IMR-90 (cell line): ENCODE measurements at regions not wholly inside any gene's neighbourhood (a gene's known extent, or its start where the extent isn't known, plus 50 kb on each side); places are given as distances from the start of the nearest gene placed in this dataset.

Source experiments
- ATAC-seq: fragments of 200-7000 bp; cut with Tn5 transposase; 2 replicates; pipeline ENCODE4 v1.9.1; 2020; ENCODE audit warnings: low read depth, mild to moderate bottlenecking, moderate library complexity
- BruUV-seq: library from RNA; stranded (reverse); fragments of 400-500 nt; replicated peaks from 2 replicates; lab custom pipeline; 2021; lab: Mats Ljungman, UMichigan
- CTCF ChIA-PET: fragments of 300-600 bp; formaldehyde crosslinking; extraction: SDS; loops from one replicate; lab custom pipeline; 2021; ENCODE audit warnings: antibody characterized with exemption; lab: Yijun Ruan, JAX
- POLR2A ChIA-PET: fragments of 300-600 bp; sonication (Branson Sonifier 250); formaldehyde crosslinking; loops from one replicate; lab custom pipeline; 2022; ENCODE audit warnings: antibody characterized with exemption; ENCODE audit not compliant: unreplicated experiment; lab: Charles Lee
- DNase-seq: peaks from one replicate; pipeline ENCODE4 v3.0.0; 2013
- H2AFZ ChIP-seq: replicated peaks from 2 replicates; pipeline ENCODE3; 2013; ENCODE audit warnings: low read length, mild to moderate bottlenecking; ENCODE audit not compliant: poor library complexity
- H2AK5ac ChIP-seq: 2 replicates; pipeline ENCODE4 v1.6.1; 2013; ENCODE audit warnings: low read depth, low read length, inconsistent platforms
- H2AK9ac ChIP-seq: replicated peaks from 2 replicates; pipeline ENCODE3; 2013; ENCODE audit warnings: mild to moderate bottlenecking, low read depth, low read length, moderate library complexity; ENCODE audit not compliant: poor library complexity
- H2BK120ac ChIP-seq: 2 replicates; pipeline ENCODE4 v1.6.1; 2013; ENCODE audit warnings: low read depth, low read length, inconsistent platforms
- H2BK15ac ChIP-seq: 3 replicates; pipeline ENCODE4 v1.6.1; 2013; ENCODE audit warnings: low read depth, low read length, inconsistent platforms
- H2BK20ac ChIP-seq: 2 replicates; pipeline ENCODE4 v1.6.1; 2013; ENCODE audit warnings: low read depth, mild to moderate bottlenecking, inconsistent platforms, low read length, moderate library complexity
- H2BK5ac ChIP-seq: 2 replicates; pipeline ENCODE4 v1.6.1; 2013; ENCODE audit warnings: mild to moderate bottlenecking, low read depth, low read length, inconsistent platforms; ENCODE audit not compliant: poor library complexity, severe bottlenecking
- H3K14ac ChIP-seq: replicated peaks from 2 replicates; pipeline ENCODE4 v1.6.1; 2013; ENCODE audit warnings: low read depth, low read length, inconsistent platforms
- H3K18ac ChIP-seq: 2 replicates; pipeline ENCODE4 v1.6.1; 2013; ENCODE audit warnings: low read depth, low read length, control low read depth
- H3K23ac ChIP-seq: 2 replicates; pipeline ENCODE4 v1.6.1; 2013; ENCODE audit warnings: low read depth, low read length, inconsistent platforms
- H3K27ac ChIP-seq: 2 replicates; pipeline ENCODE4 v1.5.1; 2013; ENCODE audit warnings: mild to moderate bottlenecking, control low read depth, low read length; ENCODE audit not compliant: insufficient read depth
- H3K27me3 ChIP-seq: 2 replicates; pipeline ENCODE4 v1.6.1; 2013; ENCODE audit warnings: low read length; ENCODE audit not compliant: control insufficient read depth, insufficient read depth
- H3K36me3 ChIP-seq: 2 replicates; pipeline ENCODE4 v1.6.1; 2013; ENCODE audit warnings: low read length, mixed read lengths; ENCODE audit not compliant: control insufficient read depth, insufficient read depth
- H3K4ac ChIP-seq: 2 replicates; pipeline ENCODE4 v1.6.1; 2013; ENCODE audit warnings: low read depth, low read length, inconsistent platforms
- H3K4me1 ChIP-seq: 2 replicates; pipeline ENCODE4 v1.6.1; 2013; ENCODE audit warnings: low read length, mixed read lengths; ENCODE audit not compliant: control insufficient read depth, insufficient read depth
- H3K4me2 ChIP-seq: 2 replicates; pipeline ENCODE4 v1.6.1; 2013; ENCODE audit warnings: low read depth, mild to moderate bottlenecking, control low read depth, low read length, moderate library complexity
- H3K4me3 ChIP-seq: 2 replicates; pipeline ENCODE4 v1.5.1; 2013; ENCODE audit warnings: low read depth, mild to moderate bottlenecking, control low read depth, low read length, moderate library complexity; ENCODE audit not compliant: insufficient read depth
- H3K56ac ChIP-seq: 2 replicates; pipeline ENCODE4 v1.6.1; 2013; ENCODE audit warnings: low read length, inconsistent platforms; ENCODE audit not compliant: insufficient read depth; ENCODE audit errors: extremely low read depth
- H3K79me1 ChIP-seq, 2 experiments: 2 replicates each; pipeline ENCODE4 v1.6.1; 2013; ENCODE audit warnings: low read length in 2 of 2, inconsistent platforms in 1 of 2, low read depth in 1 of 2
- H3K9ac ChIP-seq: 2 replicates; pipeline ENCODE4 v1.6.1; 2013; ENCODE audit warnings: low read depth, low read length, control low read depth
- H3K9me1 ChIP-seq: 2 replicates; pipeline ENCODE4 v1.6.1; 2013; ENCODE audit warnings: low read length, inconsistent platforms; ENCODE audit not compliant: insufficient read depth
- H3K9me3 ChIP-seq: 2 replicates; pipeline ENCODE4 v1.6.1; 2013; ENCODE audit warnings: low read length; ENCODE audit not compliant: control insufficient read depth, insufficient read depth
- H4K20me1 ChIP-seq: 2 replicates; pipeline ENCODE4 v1.6.1; 2013; ENCODE audit warnings: low read length, inconsistent platforms; ENCODE audit not compliant: insufficient read depth
- H4K5ac ChIP-seq: 2 replicates; pipeline ENCODE4 v1.6.1; 2013; ENCODE audit warnings: mild to moderate bottlenecking, low read depth, low read length, control low read depth
- H4K8ac ChIP-seq, 2 experiments: 2 replicates each; pipeline ENCODE4 v1.6.1; 2013; ENCODE audit warnings: low read depth in 2 of 2, low read length in 2 of 2, control low read depth in 1 of 2, inconsistent platforms in 1 of 2
- H4K91ac ChIP-seq: 2 replicates; pipeline ENCODE4 v1.6.1; 2013; ENCODE audit warnings: low read depth, low read length, inconsistent platforms; ENCODE audit not compliant: insufficient read depth
- BHLHE40 ChIP-seq: fragments of 150-350 bp; IDR thresholded peaks from 2 replicates; pipeline ENCODE4 v1.6.1; 2016; ENCODE audit warnings: mild to moderate bottlenecking, low read depth, low read length
- CEBPB ChIP-seq: IDR thresholded peaks from 2 replicates; pipeline ENCODE4 v1.6.1; 2012; ENCODE audit warnings: low read depth, low read length, improper control_type of control experiment
- CHD1 ChIP-seq: IDR thresholded peaks from 2 replicates; pipeline ENCODE4 v1.6.1; 2012; ENCODE audit warnings: low read depth, low read length, improper control_type of control experiment
- CTCF ChIP-seq: conservative IDR thresholded peaks from 2 replicates; pipeline ENCODE4 v1.5.1; 2012; ENCODE audit warnings: mild to moderate bottlenecking, low read depth, low read length, improper control_type of control experiment
- ELK1 ChIP-seq: fragments of 150-350 bp; IDR thresholded peaks from 2 replicates; pipeline ENCODE4 v1.6.1; 2016; ENCODE audit warnings: low read depth, mild to moderate bottlenecking, low read length, moderate library complexity, borderline replicate concordance
- FOS ChIP-seq: fragments of 150-350 bp; IDR thresholded peaks from 2 replicates; pipeline ENCODE4 v1.6.1; 2016; ENCODE audit warnings: low read depth, low read length
- MAFK ChIP-seq: IDR thresholded peaks from 2 replicates; pipeline ENCODE4 v1.6.1; 2012; ENCODE audit warnings: low read depth, low read length, improper control_type of control experiment
- MAZ ChIP-seq: IDR thresholded peaks from 2 replicates; pipeline ENCODE4 v1.6.1; 2012; ENCODE audit warnings: low read depth, mild to moderate bottlenecking, low read length, improper control_type of control experiment, moderate library complexity, borderline replicate concordance
- MXI1 ChIP-seq: IDR thresholded peaks from 2 replicates; pipeline ENCODE4 v1.6.1; 2012; ENCODE audit warnings: low read depth, mild to moderate bottlenecking, low read length, moderate library complexity, borderline replicate concordance
- NFE2L2 ChIP-seq: fragments of 150-350 bp; IDR thresholded peaks from 2 replicates; pipeline ENCODE4 v1.6.1; 2016; ENCODE audit warnings: low read depth, mild to moderate bottlenecking, low read length
- POLR2A ChIP-seq: IDR thresholded peaks from 2 replicates; pipeline ENCODE4 v1.6.1; 2012; ENCODE audit warnings: mild to moderate bottlenecking, low read depth, low read length
- RAD21 ChIP-seq: IDR thresholded peaks from 2 replicates; pipeline ENCODE4 v1.6.1; 2012; ENCODE audit warnings: low read length, improper control_type of control experiment
- RCOR1 ChIP-seq: IDR thresholded peaks from 2 replicates; pipeline ENCODE4 v1.6.1; 2012; ENCODE audit warnings: mild to moderate bottlenecking, low read length, improper control_type of control experiment; ENCODE audit not compliant: insufficient replicate concordance
- RFX5 ChIP-seq: IDR thresholded peaks from 2 replicates; pipeline ENCODE4 v1.8.0; 2012; ENCODE audit warnings: low read depth, mild to moderate bottlenecking, low read length, moderate library complexity
- SMC3 ChIP-seq: fragments of 150-350 bp; IDR thresholded peaks from 2 replicates; pipeline ENCODE4 v1.6.1; 2016; ENCODE audit warnings: low read depth, mild to moderate bottlenecking, antibody characterized with exemption, low read length, moderate library complexity
- USF2 ChIP-seq: fragments of 150-350 bp; IDR thresholded peaks from 2 replicates; pipeline ENCODE4 v1.6.1; 2017; ENCODE audit warnings: mild to moderate bottlenecking, antibody characterized with exemption, low read length, low read depth
- WGBS, 2 experiments: methylation state at CpG; one replicate each; pipeline versions ENCODE4 v1.1.5 to v1.1.7; 2013; ENCODE audit warnings: missing lambda C conversion rate in 2 of 2; ENCODE audit not compliant: insufficient read length in 1 of 2; ENCODE audit errors: extremely low coverage in 2 of 2; 5-methylcytosine and 5-hydroxymethylcytosine counted together
- dilution Hi-C: fragments of 300-500 bp; cut with HindIII; formaldehyde crosslinking; loops from one replicate; pipeline ENCODE4 v1.14.3; 2018; ENCODE audit warnings: low sequenced_read_pairs; ENCODE audit not compliant: unreplicated experiment
- in situ Hi-C: fragments of 300-500 bp; cut with MboI; formaldehyde crosslinking; loops from 3 replicates; pipeline ENCODE4 v1.14.3; 2019; ENCODE audit warnings: low sequenced_read_pairs, inconsistent platforms, mixed read lengths
- intact Hi-C: fragments of 100-400 bp; cut with micrococcal nuclease; formaldehyde crosslinking; loops from 2 replicates; pipeline ENCODE4 v1.10.0; 2022

- H4K8ac ChIP-seq, result no peak overlapping the region
- no peak overlapping the region for H2AK9ac ChIP-seq
- no peaks in the 10 kb centered on the region for H3K36me3 ChIP-seq
- no peaks in the 10 kb centered on the region for H3K79me1 ChIP-seq
- no peak overlapping the region for H3K18ac ChIP-seq
- no peak overlapping the region for H3K9ac ChIP-seq
- DNase-seq (no peak), ATAC-seq (no peak)
- H2BK5ac ChIP-seq, result no peak overlapping the region
- no peak overlapping the region for H2BK120ac ChIP-seq
- H3K9me1 ChIP-seq, result no peaks in the 10 kb centered on the region
- no CpG with 5 or more reads among the region's 4 CpGs for WGBS, 2 experiments
- no peak overlapping the region for H3K4me2 ChIP-seq
- no peak overlapping the region for H3K14ac ChIP-seq
- no peak overlapping the region for H2BK20ac ChIP-seq
- H3K56ac ChIP-seq, result no peak overlapping the region
- H3K27ac ChIP-seq, result no peak overlapping the region
- no peaks in the 10 kb centered on the region for H3K4me1 ChIP-seq
- no peaks in the 10 kb centered on the region for H3K9me3 ChIP-seq
- TF ChIP-seq ELK1, result no peak
- TF ChIP-seq CTCF, result no peak
- TF ChIP-seq USF2, result no peak
- no peak for TF ChIP-seq NFE2L2
- TF ChIP-seq MAZ, result no peak
- TF ChIP-seq CHD1, result no peak
- no peak for TF ChIP-seq MXI1
- no peak for TF ChIP-seq FOS
- no peak for TF ChIP-seq CEBPB
- no peak for TF ChIP-seq SMC3
- TF ChIP-seq POLR2A, result no peak
- TF ChIP-seq RFX5, result no peak
- TF ChIP-seq BHLHE40, result no peak
- no peak for TF ChIP-seq RCOR1
- TF ChIP-seq RAD21, result no peak
- TF ChIP-seq MAFK, result no peak
- H3K4me3 ChIP-seq, result no peak overlapping the region
- POLR2A ChIA-PET, result no interaction called here
- BruUV-seq, result no TSS peak
- H2AK5ac ChIP-seq, result no peak overlapping the region
- H3K27me3 ChIP-seq, result peaks cover 35% of the 10 kb centered on the region
- CTCF ChIA-PET, result no interaction called here
- in situ Hi-C loops (no loop called here), dilution Hi-C loops (no loop called here), intact Hi-C loops (no loop called here)
- H3K4ac ChIP-seq, result no peak overlapping the region
- H2BK15ac ChIP-seq, result no peak overlapping the region
- no peak overlapping the region for H4K91ac ChIP-seq
- no peak overlapping the region for H2AFZ ChIP-seq
- no peaks in the 10 kb centered on the region for H4K20me1 ChIP-seq
- H4K5ac ChIP-seq, result no peak overlapping the region
- H3K23ac ChIP-seq, result no peak overlapping the region
Observed at GRCh38 chr13:26908126-26908525, 147.5 kb upstream of the GPR12 start.
